Bronchial epithelial cell (primary cell): ENCODE measurements at regions not wholly inside any gene's neighbourhood (a gene's known extent, or its start where the extent isn't known, plus 50 kb on each side); places are given as distances from the start of the nearest gene placed in this dataset.

Source experiments
- DNase-seq: peaks from one replicate; pipeline ENCODE4 v3.0.0-alpha.2; 2010; ENCODE audit warnings: low read depth
- FAIRE-seq: peaks from 2 replicates; lab custom pipeline; 2011; peaks lifted over from hg19 to GRCh38; lab: Jason Lieb, UNC
- H3K27me3 ChIP-seq: 2 replicates; pipeline ENCODE4 v1.5.1; 2011; ENCODE audit warnings: low read length; ENCODE audit not compliant: control insufficient read depth, insufficient read depth
- H3K36me3 ChIP-seq: 2 replicates; pipeline ENCODE4 v1.5.1; 2011; ENCODE audit warnings: low read length; ENCODE audit not compliant: control insufficient read depth, insufficient read depth
- H3K4me3 ChIP-seq: 2 replicates; pipeline ENCODE4 v1.5.1; 2011; ENCODE audit warnings: mild to moderate bottlenecking, low read depth, low read length, control low read depth
- TF ChIP-seq, protein P1 (sequence below): IDR thresholded peaks from 2 replicates; pipeline ENCODE4 v1.5.1; 2011; ENCODE audit warnings: mild to moderate bottlenecking, moderate library complexity, low read length, control low read depth, inconsistent platforms; ENCODE audit not compliant: insufficient read depth, severe bottlenecking

DNA sequence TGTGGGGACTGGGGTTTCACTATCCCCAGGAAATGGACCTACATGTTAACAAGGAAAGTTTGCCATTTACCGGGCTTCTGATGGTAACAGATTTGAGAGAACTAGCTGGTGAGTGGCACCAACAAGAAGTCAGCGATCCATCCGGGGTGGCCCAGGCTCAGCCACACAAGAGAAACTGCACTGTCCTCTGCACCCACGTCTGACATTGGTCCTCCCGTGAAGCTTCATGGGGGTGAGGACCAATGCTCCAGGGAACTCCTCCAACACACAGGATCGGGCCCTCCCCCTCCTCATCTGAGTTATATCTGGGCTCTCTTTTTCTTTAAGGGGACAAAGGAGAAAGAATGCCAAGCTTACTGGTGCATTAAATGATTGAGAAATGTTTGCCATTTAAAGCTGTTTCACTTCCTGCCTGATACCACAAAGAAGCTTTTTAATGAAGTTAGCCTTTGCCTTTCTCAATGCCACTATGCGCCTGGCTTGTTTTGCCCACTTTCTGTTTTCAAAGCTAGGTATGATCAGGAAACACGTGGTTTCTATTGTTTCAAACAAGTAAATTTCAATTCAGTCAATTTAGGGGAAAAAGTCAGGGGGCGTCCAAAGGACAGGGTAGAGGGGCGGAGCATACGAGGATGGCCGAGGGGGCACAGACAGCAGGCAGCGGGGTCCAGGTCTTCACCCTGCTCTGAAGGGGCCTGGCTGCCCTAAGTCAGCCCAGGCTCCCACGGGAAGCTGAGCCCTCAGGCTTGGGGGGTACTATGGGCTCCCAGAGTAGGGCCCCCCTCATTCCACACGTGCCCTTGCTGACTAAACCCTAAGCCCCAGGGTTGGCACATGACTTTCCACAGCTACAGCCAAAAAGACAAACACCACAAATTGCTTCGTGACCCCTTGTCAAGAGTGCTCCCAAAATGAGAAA, 204.0 kb upstream of the ID2 start:
- DNase-seq: no peak

DNA sequence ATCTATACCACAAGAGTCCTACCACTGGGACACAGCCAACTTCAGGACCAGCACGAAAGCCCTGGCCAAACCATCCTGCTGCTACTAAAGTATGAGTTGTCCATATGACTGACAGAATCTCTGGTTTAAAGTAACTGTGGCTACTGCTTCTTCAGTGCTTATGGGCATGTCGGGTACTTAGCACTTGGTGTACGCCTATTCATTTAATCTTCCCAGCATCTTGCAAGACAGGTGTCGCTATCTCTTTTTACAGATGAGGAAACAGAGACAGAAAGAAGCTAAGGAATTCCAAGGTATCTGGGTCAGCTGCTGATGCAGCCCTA, 203.4 kb upstream of the ID2 start:
- H3K36me3 ChIP-seq: no peaks in the 10 kb centered on the region
- FAIRE-seq (no peak), DNase-seq (no peak)
- H3K27me3 ChIP-seq: no peaks in the 10 kb centered on the region
- H3K4me3 ChIP-seq: no peak overlapping the region
- TF ChIP-seq, protein P1, sequence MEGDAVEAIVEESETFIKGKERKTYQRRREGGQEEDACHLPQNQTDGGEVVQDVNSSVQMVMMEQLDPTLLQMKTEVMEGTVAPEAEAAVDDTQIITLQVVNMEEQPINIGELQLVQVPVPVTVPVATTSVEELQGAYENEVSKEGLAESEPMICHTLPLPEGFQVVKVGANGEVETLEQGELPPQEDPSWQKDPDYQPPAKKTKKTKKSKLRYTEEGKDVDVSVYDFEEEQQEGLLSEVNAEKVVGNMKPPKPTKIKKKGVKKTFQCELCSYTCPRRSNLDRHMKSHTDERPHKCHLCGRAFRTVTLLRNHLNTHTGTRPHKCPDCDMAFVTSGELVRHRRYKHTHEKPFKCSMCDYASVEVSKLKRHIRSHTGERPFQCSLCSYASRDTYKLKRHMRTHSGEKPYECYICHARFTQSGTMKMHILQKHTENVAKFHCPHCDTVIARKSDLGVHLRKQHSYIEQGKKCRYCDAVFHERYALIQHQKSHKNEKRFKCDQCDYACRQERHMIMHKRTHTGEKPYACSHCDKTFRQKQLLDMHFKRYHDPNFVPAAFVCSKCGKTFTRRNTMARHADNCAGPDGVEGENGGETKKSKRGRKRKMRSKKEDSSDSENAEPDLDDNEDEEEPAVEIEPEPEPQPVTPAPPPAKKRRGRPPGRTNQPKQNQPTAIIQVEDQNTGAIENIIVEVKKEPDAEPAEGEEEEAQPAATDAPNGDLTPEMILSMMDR: no peak

More for the DNA sequence above, 204.0 kb upstream of the ID2 start:
- Histone ChIP-seq H3K4me3 (no peak overlapping the region), H3K36me3 (no peaks in the 10 kb centered on the region), H3K27me3 (no peaks in the 10 kb centered on the region)
- FAIRE-seq: no peak
- TF ChIP-seq, protein P1: no peak

DNA sequence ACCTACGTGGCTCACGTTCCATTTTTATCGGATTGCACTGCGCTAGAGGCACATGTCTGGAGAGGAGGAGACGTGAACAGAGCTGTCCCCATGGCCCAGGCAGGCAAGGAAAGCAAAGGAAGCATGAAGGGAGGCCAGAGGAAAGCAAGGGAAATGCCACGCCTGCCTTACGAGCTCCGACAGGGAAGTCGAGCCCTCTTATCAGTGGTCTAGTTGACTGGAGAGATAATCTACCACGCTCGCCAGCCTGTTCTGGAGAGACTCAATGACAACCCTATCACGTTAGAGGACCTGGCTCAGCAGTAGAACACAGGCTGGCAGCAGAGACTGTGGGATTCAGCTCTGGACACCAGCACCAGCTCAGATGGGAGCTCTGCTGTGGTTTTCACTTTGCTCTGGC, 202.6 kb upstream of the ID2 start:
- no peak for DNase-seq
- FAIRE-seq: no peak
- Histone ChIP-seq H3K4me3 (no peak overlapping the region), H3K36me3 (no peaks in the 10 kb centered on the region), H3K27me3 (no peaks in the 10 kb centered on the region)
- TF ChIP-seq, protein P1: no peak

DNA sequence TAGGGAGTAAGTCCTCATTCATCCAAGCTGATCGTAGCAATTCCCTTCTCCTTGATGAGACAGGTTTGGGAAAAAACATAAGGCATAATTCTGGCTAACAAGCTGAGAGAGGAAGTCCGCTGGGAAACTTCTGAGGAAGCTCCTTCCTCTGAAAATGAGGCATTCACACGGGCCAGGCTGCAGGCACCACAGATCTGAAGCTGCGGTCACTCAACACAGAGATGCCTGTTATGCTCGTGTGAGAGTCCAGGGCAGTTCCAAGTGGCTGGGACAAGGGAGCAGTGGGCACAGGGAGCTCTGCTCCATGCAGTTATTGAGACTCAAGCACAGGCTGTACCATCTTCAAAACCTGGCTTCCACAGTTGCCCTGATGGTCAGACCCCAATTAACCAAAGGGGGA, 200.9 kb upstream of the ID2 start:
- no peak for FAIRE-seq
- Histone ChIP-seq H3K36me3 (no peaks in the 10 kb centered on the region), H3K27me3 (no peaks in the 10 kb centered on the region), H3K4me3 (no peak overlapping the region)
- DNase-seq: no peak
- TF ChIP-seq, protein P1: no peak

DNA sequence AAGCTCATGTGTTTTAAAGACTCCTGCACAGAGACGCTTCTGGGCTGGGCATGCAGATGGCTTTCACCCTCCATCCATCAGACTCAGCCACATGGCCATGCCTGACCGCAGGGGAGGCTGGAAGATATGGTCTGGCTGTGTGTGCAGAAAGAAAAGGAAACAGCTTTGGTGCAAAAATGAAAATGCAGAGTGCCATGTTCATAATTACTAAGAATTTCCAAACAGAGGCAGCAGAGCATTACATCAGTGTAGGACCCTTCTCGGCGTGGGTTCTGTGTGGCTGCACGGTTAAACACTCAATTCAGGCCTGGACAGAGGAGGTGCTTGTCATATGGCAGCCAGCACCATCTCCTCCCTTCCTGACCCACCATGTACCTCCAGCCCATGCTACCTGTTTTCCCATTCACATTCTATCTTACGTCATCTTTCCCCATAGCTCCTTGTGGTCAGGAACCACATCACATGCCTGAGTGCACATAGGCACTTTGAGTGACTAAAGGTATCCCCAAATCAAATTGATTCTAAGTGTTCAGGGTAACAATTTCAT, 200.3 kb upstream of the ID2 start:
- TF ChIP-seq, protein P1: no peak
- FAIRE-seq (no peak), DNase-seq (no peak)
- H3K4me3 ChIP-seq: no peak overlapping the region
- no peaks in the 10 kb centered on the region for H3K27me3 ChIP-seq
- no peaks in the 10 kb centered on the region for H3K36me3 ChIP-seq
